ENCODE measurements at regions not wholly inside any gene's neighbourhood (a gene's known extent, or its start where the extent isn't known, plus 50 kb on each side); places are given as distances from the start of the nearest gene placed in this dataset.

- no peak for TF ChIP-seq CTCF (IDR thresholded peaks at IDR 0.05)
- no peak for TF ChIP-seq POLR2A (IDR thresholded peaks at IDR 0.05)
Measured at GRCh38 chr22:27627444-27627833, 174.1 kb downstream of the MN1 start.
